ENCODE measurements at regions not wholly inside any gene's neighbourhood (a gene's known extent, or its start where the extent isn't known, plus 50 kb on each side); places are given as distances from the start of the nearest gene placed in this dataset.

DNA sequence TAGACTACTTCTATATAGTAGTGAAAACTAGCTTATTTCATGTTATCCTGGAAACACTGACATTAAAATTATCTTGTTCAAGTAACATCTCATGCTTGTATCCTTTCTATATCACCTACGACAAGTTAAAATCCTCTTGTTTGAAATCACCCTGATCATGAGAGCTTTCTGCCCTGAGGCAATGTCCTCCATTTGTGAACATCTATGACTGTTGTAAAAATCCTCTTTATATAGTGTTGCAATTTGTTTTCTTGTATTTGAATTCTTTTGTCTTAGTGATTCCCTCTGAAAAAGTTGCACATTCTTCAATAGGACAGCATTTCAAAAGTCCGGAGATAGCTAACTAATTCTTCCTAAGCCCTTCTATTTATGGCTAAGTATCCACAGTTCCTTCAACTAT lies 480.3 kb downstream of the NSUN3 start (continued):
- TF ChIP-seq RAD21 (IDR thresholded peaks at IDR 0.05; ENCODE audit: low read depth) (no peak), POLR2A (IDR thresholded peaks at IDR 0.05; ENCODE audit: borderline replicate concordance, extremely low read depth, insufficient read depth, insufficient read length) (no peak)

DNA sequence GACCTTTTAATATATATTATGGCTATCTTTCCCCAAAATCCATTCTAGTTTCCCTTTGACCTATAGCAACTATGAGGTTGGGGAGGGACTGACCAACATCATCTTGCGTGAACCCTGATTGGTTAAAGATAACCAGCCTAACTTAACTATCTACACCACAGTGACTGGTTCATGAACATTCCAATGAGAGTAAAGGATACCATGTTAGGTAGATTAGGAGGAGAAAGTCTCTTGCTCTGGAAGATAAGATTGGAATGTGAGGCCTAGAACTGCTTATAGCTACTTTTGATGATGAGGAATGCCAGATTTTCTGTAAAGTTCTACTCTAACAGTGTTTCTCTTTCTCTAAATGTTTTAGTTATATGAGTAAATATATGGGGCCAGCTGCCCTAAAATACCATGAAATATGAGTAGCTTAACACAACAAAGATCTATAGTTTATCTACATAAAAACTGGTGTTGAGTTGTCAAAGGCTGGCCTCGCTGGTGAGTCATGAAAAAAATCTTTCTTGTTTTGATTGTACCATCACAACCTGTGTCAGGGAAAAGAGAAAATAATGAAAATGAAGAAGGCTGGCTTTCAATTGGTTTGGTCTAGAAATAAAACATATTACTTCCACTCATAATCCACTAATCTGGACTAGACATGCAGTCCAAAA lies 481.4 kb downstream of the NSUN3 start:
- no TSS peak for BruUV-seq (replicated peaks)
- no peaks in the 10 kb centered on the region for H3K36me3 ChIP-seq (ENCODE audit: control insufficient read depth in 1 of 2, insufficient read depth in 2 of 2, low read length in 2 of 2)
- H3K9ac ChIP-seq (ENCODE audit: low read length): no peak overlapping the region
- no peaks in the 10 kb centered on the region for H3K79me2 ChIP-seq (ENCODE audit: insufficient read depth, low read length)
- H3K4me2 ChIP-seq (ENCODE audit: low read length): no peak overlapping the region
- TF ChIP-seq, protein P1, sequence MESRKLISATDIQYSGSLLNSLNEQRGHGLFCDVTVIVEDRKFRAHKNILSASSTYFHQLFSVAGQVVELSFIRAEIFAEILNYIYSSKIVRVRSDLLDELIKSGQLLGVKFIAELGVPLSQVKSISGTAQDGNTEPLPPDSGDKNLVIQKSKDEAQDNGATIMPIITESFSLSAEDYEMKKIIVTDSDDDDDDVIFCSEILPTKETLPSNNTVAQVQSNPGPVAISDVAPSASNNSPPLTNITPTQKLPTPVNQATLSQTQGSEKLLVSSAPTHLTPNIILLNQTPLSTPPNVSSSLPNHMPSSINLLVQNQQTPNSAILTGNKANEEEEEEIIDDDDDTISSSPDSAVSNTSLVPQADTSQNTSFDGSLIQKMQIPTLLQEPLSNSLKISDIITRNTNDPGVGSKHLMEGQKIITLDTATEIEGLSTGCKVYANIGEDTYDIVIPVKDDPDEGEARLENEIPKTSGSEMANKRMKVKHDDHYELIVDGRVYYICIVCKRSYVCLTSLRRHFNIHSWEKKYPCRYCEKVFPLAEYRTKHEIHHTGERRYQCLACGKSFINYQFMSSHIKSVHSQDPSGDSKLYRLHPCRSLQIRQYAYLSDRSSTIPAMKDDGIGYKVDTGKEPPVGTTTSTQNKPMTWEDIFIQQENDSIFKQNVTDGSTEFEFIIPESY (IDR thresholded peaks at IDR 0.05; ENCODE audit: extremely low read depth, insufficient replicate concordance, low read length): no peak
- TF ChIP-seq ELF1 (IDR thresholded peaks at IDR 0.05; ENCODE audit: borderline replicate concordance, low read depth): no peak
- TF ChIP-seq JUND (IDR thresholded peaks at IDR 0.05): no peak
- TF ChIP-seq EZH2 (IDR thresholded peaks at IDR 0.05): no peak
- H3K9me2 ChIP-seq (ENCODE audit: insufficient read depth): no peaks in the 10 kb centered on the region
- ChIA-PET POLR2A (no interaction called here), CTCF (no interaction called here), RAD21 (ENCODE audit: low non-redundant PET in 1 of 2, low total read pairs in 2 of 2, uncharacterized antibody in 2 of 2, unreplicated experiment in 2 of 2) (no interaction called here)
- intact Hi-C loops (cut with micrococcal nuclease): no loop called here
- H3K27me3 ChIP-seq (ENCODE audit: insufficient read depth, low read length): no peaks in the 10 kb centered on the region
- H3K9me3 ChIP-seq (ENCODE audit: control insufficient read depth in 1 of 2, insufficient read depth in 1 of 2, low read depth in 1 of 2, low read length in 2 of 2): peaks cover 6 to 7% of the 10 kb centered on the region in 2 experiments; a peak in 2 of 4 replicates
- H4K20me1 ChIP-seq (ENCODE audit: insufficient read depth): no peaks in the 10 kb centered on the region
- H2AFZ ChIP-seq (ENCODE audit: low read depth, low read length, poor library complexity, severe bottlenecking): no peak overlapping the region
- H3K4me3 ChIP-seq (replicated peaks in 1 of 2; ENCODE audit: low read depth in 1 of 2, low read length in 2 of 2): no peak overlapping the region
- H3K27ac ChIP-seq (ENCODE audit: low read depth, low read length): no peak overlapping the region
- ATAC-seq (no peak), DNase-seq (ENCODE audit: low read depth, low spot score) (no peak)
- H3K4me1 ChIP-seq (ENCODE audit: control insufficient read depth in 1 of 2, insufficient read depth in 2 of 2, low read length in 2 of 2): no peaks in the 10 kb centered on the region
